ENCODE measurements at regions not wholly inside any gene's neighbourhood (a gene's known extent, or its start where the extent isn't known, plus 50 kb on each side); places are given as distances from the start of the nearest gene placed in this dataset.

DNA sequence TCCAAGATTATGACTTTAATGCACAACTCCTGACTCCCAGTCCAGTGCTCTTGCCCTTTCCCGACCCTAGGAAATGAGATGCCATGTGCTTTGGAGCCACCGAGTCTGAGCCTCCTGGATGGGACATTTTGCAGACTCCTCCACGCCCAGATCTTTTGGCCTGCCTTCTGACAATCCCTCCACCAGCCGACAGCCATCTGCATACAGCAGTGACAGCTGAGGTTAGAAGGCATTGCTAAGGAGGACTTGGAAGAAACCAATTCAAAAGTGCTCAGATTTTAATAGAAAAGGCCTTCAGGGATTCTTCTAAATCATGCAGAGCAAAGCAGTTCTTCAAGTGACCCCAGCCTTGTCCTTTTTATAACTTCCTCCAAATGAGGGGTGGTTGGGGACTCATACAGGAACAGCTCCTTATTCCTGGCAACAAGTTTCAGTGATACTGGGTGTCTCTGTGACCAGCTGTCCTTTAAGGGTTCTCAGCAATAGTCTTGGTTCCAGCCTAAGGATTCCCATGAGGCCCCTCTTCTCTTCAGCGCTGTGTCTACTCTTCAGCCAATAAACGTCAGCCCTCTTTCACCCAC lies 369.3 kb downstream of the PBX1 start:
- H4K20me1 ChIP-seq (replicated peaks; ENCODE audit: control insufficient read depth, insufficient read depth, low read length): no peaks in the 10 kb centered on the region
- H3K79me2 ChIP-seq (ENCODE audit: control insufficient read depth, insufficient read depth, low read length): no peaks in the 10 kb centered on the region
- H3K36me3 ChIP-seq (ENCODE audit: control insufficient read depth, insufficient read depth, low read length): no peaks in the 10 kb centered on the region
- WGBS (ENCODE audit: insufficient coverage, low coverage, missing lambda C conversion rate): 4% methylated on average over 6 of the region's 6 CpGs
- H3K9me3 ChIP-seq (replicated peaks; ENCODE audit: control insufficient read depth, insufficient read depth, low read depth, low read length): no peaks in the 10 kb centered on the region
- BruUV-seq (replicated peaks): no TSS peak
- TF ChIP-seq ZNF253 (CRISPR knock-in tag; conservative IDR thresholded peaks at IDR 0.05) (no peak), HDAC6 (IDR thresholded peaks at IDR 0.05; ENCODE audit: low read depth, low read length) (no peak), SMAD3 (CRISPR knock-in tag; conservative IDR thresholded peaks at IDR 0.05) (no peak), ZNF764 (CRISPR knock-in tag; IDR thresholded peaks at IDR 0.05; ENCODE audit: low read depth) (no peak), PRDM10 (IDR thresholded peaks at IDR 0.05; ENCODE audit: partially characterized antibody) (no peak), CREB3 (tag; conservative IDR thresholded peaks at IDR 0.05; ENCODE audit: low read depth) (no peak), POLR3A (IDR thresholded peaks at IDR 0.05; ENCODE audit: borderline replicate concordance, extremely low read depth, insufficient read depth, insufficient read length) (no peak), ZNF79 (CRISPR knock-in tag; IDR thresholded peaks at IDR 0.05; ENCODE audit: low read depth) (no peak), ZNF12 (CRISPR knock-in tag; IDR thresholded peaks at IDR 0.05) (no peak), TEAD2 (tag; IDR thresholded peaks at IDR 0.05) (no peak), NUFIP1 (IDR thresholded peaks at IDR 0.05; ENCODE audit: partially characterized antibody) (no peak), ZNF561 (CRISPR knock-in tag; conservative IDR thresholded peaks at IDR 0.05) (no peak), E2F5 (CRISPR knock-in tag; IDR thresholded peaks at IDR 0.05) (no peak), TAF1 (IDR thresholded peaks at IDR 0.05; ENCODE audit: control insufficient read depth, extremely low read depth, insufficient read depth, low read length, severe bottlenecking) (no peak), MEIS2 (IDR thresholded peaks at IDR 0.05; ENCODE audit: partially characterized antibody) (no peak)
- TF ChIP-seq, protein P1, sequence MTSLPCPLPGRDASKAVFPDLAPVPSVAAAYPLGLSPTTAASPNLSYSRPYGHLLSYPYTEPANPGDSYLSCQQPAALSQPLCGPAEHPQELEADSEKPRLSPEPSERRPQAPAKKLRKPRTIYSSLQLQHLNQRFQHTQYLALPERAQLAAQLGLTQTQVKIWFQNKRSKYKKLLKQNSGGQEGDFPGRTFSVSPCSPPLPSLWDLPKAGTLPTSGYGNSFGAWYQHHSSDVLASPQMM (CRISPR knock-in tag; IDR thresholded peaks at IDR 0.05): no peak
- no peak overlapping the region for H2AFZ ChIP-seq (ENCODE audit: low read depth, low read length)
- intact Hi-C loops (cut with micrococcal nuclease) (no loop called here), in situ Hi-C loops (cut with MboI) (no loop called here)
- no peak overlapping the region for H3K9ac ChIP-seq (ENCODE audit: insufficient read depth in 1 of 2, low read depth in 2 of 2, low read length in 2 of 2)
- H3K4me3 ChIP-seq: no peak overlapping the region
- no peaks in the 10 kb centered on the region for H3K9me1 ChIP-seq (ENCODE audit: control insufficient read depth, insufficient read depth, low read length)
- DNase-seq (ENCODE audit: extremely low read depth in 1 of 4, low spot score in 3 of 4) (no peak), FAIRE-seq (no peak), ATAC-seq (no peak)
- no peaks in the 10 kb centered on the region for H3K27me3 ChIP-seq (ENCODE audit: control insufficient read depth in 2 of 2, insufficient read depth in 2 of 2, low read length in 2 of 2)
- H3K4me2 ChIP-seq (ENCODE audit: insufficient read depth, low read length): no peak overlapping the region
- ChIA-PET CTCF (ENCODE audit: low intra/inter-chr PET ratio) (no interaction called here), POLR2A (interaction anchor here (0.6 kb wide), 1 partner anchor 61 kb away, joined by 3 read pairs; no protein-coding TSS in a partner anchor)
- no peak overlapping the region for H3K27ac ChIP-seq (ENCODE audit: extremely low read depth, low read depth, low read length)
- H3K4me1 ChIP-seq (replicated peaks in 1 of 2; ENCODE audit: control insufficient read depth in 2 of 2, insufficient read depth in 2 of 2, low read length in 2 of 2): no peaks in the 10 kb centered on the region
